ENCODE measurements at regions not wholly inside any gene's neighbourhood (a gene's known extent, or its start where the extent isn't known, plus 50 kb on each side); places are given as distances from the start of the nearest gene placed in this dataset.

DNA sequence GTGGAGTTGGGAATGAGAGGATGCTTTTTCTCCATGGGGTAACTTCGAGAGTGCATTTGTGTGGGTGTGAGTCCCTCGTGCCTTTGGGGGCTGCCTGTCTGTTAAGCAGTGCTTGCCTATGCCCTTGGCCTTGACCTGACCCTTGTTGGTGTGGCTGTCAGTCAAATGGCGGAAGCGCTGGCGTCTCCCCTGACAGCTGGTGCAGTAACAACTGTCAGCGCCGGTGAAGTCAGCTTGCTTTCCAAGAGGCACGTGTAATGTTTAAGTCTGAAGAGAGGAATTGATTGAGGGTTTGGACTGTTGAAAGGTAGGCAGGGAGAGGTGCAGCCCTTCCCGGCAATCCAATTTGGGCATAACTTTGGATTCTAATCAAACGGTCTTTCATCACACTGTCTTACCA lies 211.3 kb downstream of the AACS start:
- Histone ChIP-seq H3K27ac (ENCODE audit: low read depth, low read length) (no peak overlapping the region), H3K27me3 (ENCODE audit: control insufficient read depth, insufficient read depth, low read length) (no peaks in the 10 kb centered on the region), H3K9me3 (ENCODE audit: control insufficient read depth, insufficient read depth, low read length) (peaks cover 16% of the 10 kb centered on the region), H3K4me3 (ENCODE audit: low read depth, low read length) (no peak overlapping the region)
- ChIA-PET POLR2A (no interaction called here), CTCF (no interaction called here)
- DNase-seq (ENCODE audit: low read depth, low spot score): no peak
- TF ChIP-seq, protein P1, sequence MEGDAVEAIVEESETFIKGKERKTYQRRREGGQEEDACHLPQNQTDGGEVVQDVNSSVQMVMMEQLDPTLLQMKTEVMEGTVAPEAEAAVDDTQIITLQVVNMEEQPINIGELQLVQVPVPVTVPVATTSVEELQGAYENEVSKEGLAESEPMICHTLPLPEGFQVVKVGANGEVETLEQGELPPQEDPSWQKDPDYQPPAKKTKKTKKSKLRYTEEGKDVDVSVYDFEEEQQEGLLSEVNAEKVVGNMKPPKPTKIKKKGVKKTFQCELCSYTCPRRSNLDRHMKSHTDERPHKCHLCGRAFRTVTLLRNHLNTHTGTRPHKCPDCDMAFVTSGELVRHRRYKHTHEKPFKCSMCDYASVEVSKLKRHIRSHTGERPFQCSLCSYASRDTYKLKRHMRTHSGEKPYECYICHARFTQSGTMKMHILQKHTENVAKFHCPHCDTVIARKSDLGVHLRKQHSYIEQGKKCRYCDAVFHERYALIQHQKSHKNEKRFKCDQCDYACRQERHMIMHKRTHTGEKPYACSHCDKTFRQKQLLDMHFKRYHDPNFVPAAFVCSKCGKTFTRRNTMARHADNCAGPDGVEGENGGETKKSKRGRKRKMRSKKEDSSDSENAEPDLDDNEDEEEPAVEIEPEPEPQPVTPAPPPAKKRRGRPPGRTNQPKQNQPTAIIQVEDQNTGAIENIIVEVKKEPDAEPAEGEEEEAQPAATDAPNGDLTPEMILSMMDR (IDR thresholded peaks at IDR 0.05; ENCODE audit: low read depth, low read length): no peak

- POLR2A ChIA-PET: no interaction called here
Observed at GRCh38 chr12:125280482-125281377, 215.5 kb downstream of the AACS start.

GRCh38 chr12:125282921-125283320 lies 217.7 kb downstream of the AACS start:
- ChIA-PET POLR2A (no interaction called here), CTCF (no interaction called here)
- H3K9me3 ChIP-seq (ENCODE audit: control insufficient read depth, insufficient read depth, low read length): peaks cover 32% of the 10 kb centered on the region
- no peak for DNase-seq (ENCODE audit: low read depth, low spot score)
- TF ChIP-seq, protein P1 (IDR thresholded peaks at IDR 0.05; ENCODE audit: low read depth, low read length): no peak
- no peak overlapping the region for H3K4me3 ChIP-seq (ENCODE audit: low read depth, low read length)
- no peak overlapping the region for H3K27ac ChIP-seq (ENCODE audit: low read depth, low read length)
- no peaks in the 10 kb centered on the region for H3K27me3 ChIP-seq (ENCODE audit: control insufficient read depth, insufficient read depth, low read length)

More at GRCh38 chr12:125280482-125281377, 215.5 kb downstream of the AACS start:
- no peak for DNase-seq (ENCODE audit: low read depth, low spot score)
- peaks cover 34% of the 10 kb centered on the region for H3K9me3 ChIP-seq (ENCODE audit: control insufficient read depth, insufficient read depth, low read length)
- no peaks in the 10 kb centered on the region for H3K27me3 ChIP-seq (ENCODE audit: control insufficient read depth, insufficient read depth, low read length)
- no peak overlapping the region for H3K27ac ChIP-seq (ENCODE audit: low read depth, low read length)
- TF ChIP-seq, protein P1 (IDR thresholded peaks at IDR 0.05; ENCODE audit: low read depth, low read length): no peak
- no peak overlapping the region for H3K4me3 ChIP-seq (ENCODE audit: low read depth, low read length)
- CTCF ChIA-PET: interaction anchor here (0.6 kb wide), 1 partner anchor 724 kb away, joined by 4 read pairs; no protein-coding TSS in a partner anchor

DNA sequence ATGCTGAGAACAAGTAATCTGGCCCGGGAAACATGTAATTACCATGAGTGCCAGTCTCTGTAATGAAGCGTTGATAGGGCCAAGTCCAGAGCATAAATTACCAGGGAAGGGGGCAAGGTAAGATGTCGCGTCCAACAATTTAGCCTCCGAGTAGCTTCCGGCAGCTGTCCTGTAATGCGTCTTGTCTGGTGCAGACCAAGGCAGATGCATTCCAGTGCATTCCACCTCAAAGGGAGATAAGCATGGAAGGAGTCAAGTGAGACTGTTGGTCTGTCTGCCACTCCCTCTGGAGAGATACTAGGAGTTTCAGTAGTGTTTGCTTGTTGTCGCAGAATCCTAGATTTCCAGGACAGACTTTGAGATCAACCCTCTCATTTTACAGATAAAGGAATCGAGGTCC lies 218.3 kb downstream of the AACS start:
- Histone ChIP-seq H3K4me3 (ENCODE audit: low read depth, low read length) (no peak overlapping the region), H3K27ac (ENCODE audit: low read depth, low read length) (no peak overlapping the region), H3K9me3 (ENCODE audit: control insufficient read depth, insufficient read depth, low read length) (peaks cover 32% of the 10 kb centered on the region), H3K27me3 (ENCODE audit: control insufficient read depth, insufficient read depth, low read length) (no peaks in the 10 kb centered on the region)
- ChIA-PET CTCF (no interaction called here), POLR2A (no interaction called here)
- TF ChIP-seq, protein P1 (IDR thresholded peaks at IDR 0.05; ENCODE audit: low read depth, low read length): no peak
- DNase-seq (ENCODE audit: low read depth, low spot score): no peak

DNA sequence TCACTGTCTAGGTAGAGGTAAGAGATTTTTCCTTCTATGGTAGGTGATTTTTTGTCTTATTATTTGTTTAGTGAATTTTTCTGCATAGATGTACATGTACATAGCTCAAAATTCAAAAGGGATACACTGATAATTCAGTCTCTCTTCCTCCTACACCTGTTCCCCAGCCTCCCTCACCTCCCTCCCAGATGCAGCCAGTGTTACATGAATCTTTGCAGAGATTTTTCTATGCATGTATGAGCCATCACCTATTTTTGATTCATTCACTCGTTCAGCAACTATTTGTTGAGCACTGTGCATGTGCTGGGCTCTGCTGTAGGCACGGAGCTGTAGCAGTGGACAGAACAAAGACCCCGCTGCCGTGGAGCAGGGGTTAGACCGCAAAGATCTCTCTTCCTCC lies 218.9 kb downstream of the AACS start:
- TF ChIP-seq, protein P1 (IDR thresholded peaks at IDR 0.05; ENCODE audit: low read depth, low read length): no peak
- DNase-seq (ENCODE audit: low read depth, low spot score): no peak
- CTCF ChIA-PET: no interaction called here
- no peak overlapping the region for H3K4me3 ChIP-seq (ENCODE audit: low read depth, low read length)
- peaks cover 36% of the 10 kb centered on the region for H3K9me3 ChIP-seq (ENCODE audit: control insufficient read depth, insufficient read depth, low read length)
- H3K27ac ChIP-seq (ENCODE audit: low read depth, low read length): no peak overlapping the region
- no peaks in the 10 kb centered on the region for H3K27me3 ChIP-seq (ENCODE audit: control insufficient read depth, insufficient read depth, low read length)
- POLR2A ChIA-PET: no interaction called here
